ENCODE measurements at regions not wholly inside any gene's neighbourhood (a gene's known extent, or its start where the extent isn't known, plus 50 kb on each side); places are given as distances from the start of the nearest gene placed in this dataset.
A peak's percentile ranks its signal among the peaks of the same experiment; 100 is the strongest.

GRCh38 chr2:207308519-207309224 lies 142.9 kb upstream of the KLF7 start:
- H3K4me3 ChIP-seq, result no peak overlapping the region
- no peak for DNase-seq
- peaks cover 0 to 9% of the 10 kb centered on the region in 2 donors for H3K4me1 ChIP-seq (replicated peaks in 1 of 2)
- H3K9me3 ChIP-seq (replicated peaks in 1 of 3), result no peaks in the 10 kb centered on the region
- H3K36me3 ChIP-seq (replicated peaks in 1 of 2), result no peaks in the 10 kb centered on the region
- 84 to 94% (median 93%) methylated on average over 3 of the region's 3 CpGs for WGBS, 4 donors
- intact Hi-C loops (cut with DNase I), result no loop called here
- H3K27me3 ChIP-seq, result no peaks in the 10 kb centered on the region
- TF ChIP-seq CTCF (IDR thresholded peaks at IDR 0.05), result no peak
- no peak for TF ChIP-seq POLR2A (IDR thresholded peaks at IDR 0.05)
- no peak overlapping the region for H3K27ac ChIP-seq

- peaks cover 0 to 9% of the 10 kb centered on the region in 2 donors for H3K4me1 ChIP-seq (replicated peaks in 1 of 2)
- no peak overlapping the region for H3K4me3 ChIP-seq
- no peaks in the 10 kb centered on the region for H3K27me3 ChIP-seq
- TF ChIP-seq CTCF (IDR thresholded peaks at IDR 0.05) (peak in 2 of 6 experiments; percentile 29 to 31), POLR2A (IDR thresholded peaks at IDR 0.05) (no peak)
- H3K9me3 ChIP-seq (replicated peaks in 1 of 3), result no peaks in the 10 kb centered on the region
- no peaks in the 10 kb centered on the region for H3K36me3 ChIP-seq (replicated peaks in 1 of 2)
- DNase-seq, result peak in 6 of 7 donors; percentile 44 to 73 (median 60)
- intact Hi-C loops (cut with DNase I), result no loop called here
- peak overlapping the region in 1 of 5 donors; percentile 49 for H3K27ac ChIP-seq
- 54 to 68% (median 66%) methylated on average over 3 to 4 of the region's 4 CpGs for WGBS, 4 donors
These were observed 145.7 kb upstream of the KLF7 start for GRCh38 chr2:207311316-207312005.

- TF ChIP-seq CTCF (IDR thresholded peaks at IDR 0.05), result no peak
- TF ChIP-seq POLR2A (IDR thresholded peaks at IDR 0.05), result no peak
- Histone ChIP-seq H3K27ac (peak overlapping the region in 1 of 5 donors; percentile 49), H3K36me3 (replicated peaks in 1 of 2) (no peaks in the 10 kb centered on the region), H3K9me3 (replicated peaks in 1 of 3) (no peaks in the 10 kb centered on the region), H3K4me1 (replicated peaks in 1 of 2) (peaks cover 0 to 9% of the 10 kb centered on the region in 2 donors), H3K27me3 (no peaks in the 10 kb centered on the region), H3K4me3 (no peak overlapping the region)
- intact Hi-C loops (cut with DNase I), result no loop called here
- DNase-seq, result no peak
These were observed 146.2 kb upstream of the KLF7 start for GRCh38 chr2:207312006-207312356.

- TF ChIP-seq CTCF (IDR thresholded peaks at IDR 0.05), result no peak
- no peak for TF ChIP-seq POLR2A (IDR thresholded peaks at IDR 0.05)
These were observed 148.2 kb upstream of the KLF7 start for GRCh38 chr2:207313947-207314346.

More at GRCh38 chr2:207313947-207314346, 148.2 kb upstream of the KLF7 start:
- H3K27me3 ChIP-seq, result no peaks in the 10 kb centered on the region
- H3K36me3 ChIP-seq (replicated peaks in 1 of 2), result no peaks in the 10 kb centered on the region
- H3K27ac ChIP-seq, result no peak overlapping the region
- H3K4me3 ChIP-seq, result no peak overlapping the region
- intact Hi-C loops (cut with DNase I), result no loop called here
- no peaks in the 10 kb centered on the region for H3K9me3 ChIP-seq (replicated peaks in 1 of 3)
- DNase-seq, result no peak
- 72 to 81% (median 78%) methylated on average over 2 of the region's 2 CpGs for WGBS, 4 donors
- H3K4me1 ChIP-seq (replicated peaks in 1 of 2), result peaks cover 0 to 9% of the 10 kb centered on the region in 2 donors

Data from adrenal gland (tissue), 9 donors.